GM12801 (cell line): ENCODE measurements at regions not wholly inside any gene's neighbourhood (a gene's known extent, or its start where the extent isn't known, plus 50 kb on each side); places are given as distances from the start of the nearest gene placed in this dataset.

Experiments
- CTCF ChIP-seq: IDR thresholded peaks from one replicate; pipeline ENCODE4 v1.5.1; 2011; ENCODE audit warnings: control low read depth; ENCODE audit not compliant: insufficient read length; ENCODE audit errors: extremely low read depth

GRCh38 chr14:65847075-65847847, 434.7 kb downstream of the FUT8 start:
- TF ChIP-seq CTCF = no peak

GRCh38 chr14:65849091-65849490, 436.6 kb downstream of the FUT8 start:
- TF ChIP-seq CTCF = no peak

- no peak for TF ChIP-seq CTCF
These were observed 437.0 kb downstream of the FUT8 start for GRCh38 chr14:65849558-65849957.

- no peak for TF ChIP-seq CTCF
These were observed 438.1 kb downstream of the FUT8 start for GRCh38 chr14:65850429-65851135.

- TF ChIP-seq CTCF = no peak
These were observed 440.2 kb downstream of the FUT8 start for GRCh38 chr14:65852689-65853088.

- TF ChIP-seq CTCF = no peak
These were observed 441.0 kb downstream of the FUT8 start for GRCh38 chr14:65853407-65853955.

- TF ChIP-seq CTCF = no peak
These were observed 441.7 kb downstream of the FUT8 start for GRCh38 chr14:65854215-65854614.
